HG03575 (cell line): ENCODE measurements at regions not wholly inside any gene's neighbourhood (a gene's known extent, or its start where the extent isn't known, plus 50 kb on each side); places are given as distances from the start of the nearest gene placed in this dataset.

Experiments
- ATAC-seq: cut with Tn5 transposase; IDR thresholded peaks from one replicate; pipeline ENCODE4 v1.9.1; 2021; ENCODE audit not compliant: unreplicated experiment, insufficient number of reproducible peaks, low FRiP score; ENCODE audit errors: extremely low read depth

DNA sequence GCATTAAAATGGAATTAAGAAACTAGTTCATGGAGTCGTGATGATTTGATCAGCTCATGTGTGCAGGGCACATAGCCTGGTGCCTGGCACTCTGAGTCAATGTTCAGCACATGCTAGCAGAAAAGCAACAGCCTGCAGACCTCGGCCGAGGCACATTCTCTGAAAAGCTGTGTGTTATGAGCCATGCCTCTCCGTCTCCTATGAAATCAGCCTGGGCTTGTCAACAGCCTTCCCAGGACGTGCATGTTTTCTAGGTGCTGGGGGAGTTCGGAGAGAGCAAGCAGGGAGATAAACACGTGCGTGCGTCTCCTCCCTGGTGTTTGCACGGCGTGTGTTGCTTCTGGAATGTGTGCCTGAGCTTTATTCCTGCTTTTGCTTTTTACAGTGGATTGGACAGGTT is 207.8 kb upstream of the KCNG1 start:
- ATAC-seq = no peak

GRCh38 chr20:51228763-51229162 is 205.9 kb upstream of the KCNG1 start:
- no peak for ATAC-seq

GRCh38 chr20:51227744-51228143 is 204.8 kb upstream of the KCNG1 start:
- ATAC-seq = no peak

DNA sequence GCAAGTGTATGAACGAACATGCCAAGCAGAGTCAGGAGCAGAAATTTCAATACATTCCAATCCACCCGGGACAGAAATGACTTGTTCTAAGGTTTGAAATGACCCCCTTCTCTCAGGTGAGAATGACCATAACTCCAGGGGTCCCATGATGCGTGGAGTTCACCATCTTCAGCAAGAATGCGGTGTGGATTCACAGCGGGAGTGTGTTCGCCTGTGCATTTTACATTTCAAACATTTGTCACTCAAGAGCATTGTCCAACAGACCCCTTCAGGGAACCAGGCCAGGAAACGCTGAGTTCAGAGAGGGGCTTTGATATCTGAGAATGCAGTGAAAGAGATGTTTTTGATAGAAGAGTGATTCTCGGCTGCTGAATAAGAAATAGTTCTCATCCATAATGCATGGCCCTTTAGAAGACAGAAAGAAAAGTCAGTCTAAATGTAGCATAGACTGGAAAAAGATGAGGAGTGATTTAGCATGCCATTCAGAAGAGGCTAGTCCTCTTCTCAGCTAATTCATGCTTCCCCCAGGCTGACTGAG is 200.3 kb upstream of the KCNG1 start:
- no peak for ATAC-seq

DNA sequence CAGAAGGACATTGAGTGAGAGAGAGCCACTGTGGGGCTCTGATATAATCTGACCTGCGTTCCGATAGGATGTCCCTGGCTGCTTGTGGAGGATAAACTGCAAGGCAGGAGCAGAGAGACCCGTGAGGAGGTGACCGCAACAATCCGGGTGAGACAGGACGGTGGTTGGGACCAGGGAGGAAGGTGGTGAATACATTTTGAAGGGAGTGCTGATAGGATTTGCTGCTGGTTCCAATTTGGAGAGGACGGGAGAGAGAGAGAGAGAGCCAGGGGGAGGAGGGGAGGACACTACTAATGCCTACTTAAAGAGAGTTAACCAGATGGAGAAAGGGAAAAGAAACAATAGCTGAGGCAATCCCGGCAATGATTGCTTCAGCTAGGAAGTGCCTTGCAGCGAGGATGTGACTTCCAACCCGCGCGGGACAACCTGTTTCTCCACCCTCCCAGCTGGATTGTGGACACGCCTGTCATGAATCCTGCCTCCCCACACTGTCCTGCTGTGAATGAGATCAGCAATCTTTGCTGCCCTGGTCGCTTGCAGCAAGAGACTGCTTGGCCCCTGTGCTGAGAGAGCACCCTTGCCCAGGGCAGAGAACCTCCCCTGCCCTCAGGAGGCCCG is 199.0 kb upstream of the KCNG1 start:
- no peak for ATAC-seq

DNA sequence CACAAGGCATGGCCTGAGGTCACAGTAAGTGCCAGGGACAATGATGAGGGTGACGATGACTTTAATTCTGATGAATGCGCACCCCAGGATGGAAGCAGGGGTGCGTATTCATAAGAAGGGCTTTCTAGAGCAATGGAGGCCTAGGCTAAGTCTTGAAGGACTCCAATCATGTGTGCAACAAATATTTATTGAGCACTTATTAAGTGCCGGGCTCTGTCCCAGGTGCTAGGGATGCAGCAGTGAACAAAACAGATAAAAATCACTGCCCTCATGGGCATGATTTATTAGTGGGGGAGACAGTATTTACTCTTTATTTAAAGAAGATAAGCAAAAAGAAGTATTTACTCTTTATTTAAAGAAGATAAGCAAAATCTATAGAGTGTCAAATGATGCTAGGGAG is 198.2 kb upstream of the KCNG1 start:
- no peak for ATAC-seq

GRCh38 chr20:51220293-51220706 is 197.4 kb upstream of the KCNG1 start:
- no peak for ATAC-seq

DNA sequence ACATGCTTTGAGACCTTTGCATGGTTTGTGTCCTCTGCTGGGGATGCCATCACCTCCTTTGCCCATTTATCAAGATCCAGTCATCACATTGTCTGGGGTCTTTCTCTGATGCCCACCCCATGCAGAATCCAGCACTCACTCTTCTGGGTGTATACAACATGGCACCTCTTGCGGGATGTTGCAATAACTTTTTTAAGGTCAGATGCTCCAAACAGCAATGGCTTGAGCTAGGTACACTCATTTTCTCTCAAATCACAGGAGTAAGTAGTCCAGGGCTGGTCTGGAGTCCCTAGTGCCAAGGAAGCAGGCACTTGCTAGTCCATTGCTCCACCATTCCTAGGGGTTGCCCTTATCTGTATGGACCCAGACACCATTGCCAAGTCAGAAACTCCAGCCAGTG is 196.6 kb upstream of the KCNG1 start:
- no peak for ATAC-seq

GRCh38 chr20:51218603-51219002 is 195.7 kb upstream of the KCNG1 start:
- no peak for ATAC-seq

DNA sequence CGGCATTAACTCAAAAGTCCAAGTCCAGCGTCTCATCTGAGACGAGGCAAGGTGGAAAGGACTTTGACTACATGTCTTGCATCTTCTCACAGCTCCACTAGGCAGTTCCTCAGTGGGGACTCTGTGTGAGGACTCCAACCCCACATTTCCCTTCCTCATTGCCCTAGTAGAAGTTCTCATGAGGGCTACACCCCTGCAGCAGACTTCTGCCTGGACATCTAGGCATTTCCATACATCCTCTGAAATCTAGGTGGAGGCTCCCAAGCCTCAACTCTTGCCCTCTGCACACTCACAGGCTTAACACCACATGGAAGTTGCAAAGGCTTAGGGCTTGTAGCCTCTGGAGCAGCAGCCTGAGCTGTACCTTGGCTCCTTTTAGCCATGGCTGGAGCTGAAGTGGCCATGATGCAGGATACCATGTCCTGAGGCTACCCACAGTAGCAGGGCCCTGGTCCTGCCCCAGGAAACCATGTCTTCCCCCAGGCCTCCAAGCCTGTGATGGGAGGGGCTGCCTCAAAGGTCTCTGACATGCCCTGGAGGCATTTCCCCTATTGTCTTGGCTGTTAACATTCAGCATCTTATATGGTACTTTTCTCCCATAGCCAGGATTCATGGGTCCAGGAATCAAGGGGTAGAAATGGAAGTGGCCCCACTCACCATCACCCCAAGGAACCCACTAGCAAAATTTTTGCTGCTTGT is 194.6 kb upstream of the KCNG1 start:
- ATAC-seq = no peak

DNA sequence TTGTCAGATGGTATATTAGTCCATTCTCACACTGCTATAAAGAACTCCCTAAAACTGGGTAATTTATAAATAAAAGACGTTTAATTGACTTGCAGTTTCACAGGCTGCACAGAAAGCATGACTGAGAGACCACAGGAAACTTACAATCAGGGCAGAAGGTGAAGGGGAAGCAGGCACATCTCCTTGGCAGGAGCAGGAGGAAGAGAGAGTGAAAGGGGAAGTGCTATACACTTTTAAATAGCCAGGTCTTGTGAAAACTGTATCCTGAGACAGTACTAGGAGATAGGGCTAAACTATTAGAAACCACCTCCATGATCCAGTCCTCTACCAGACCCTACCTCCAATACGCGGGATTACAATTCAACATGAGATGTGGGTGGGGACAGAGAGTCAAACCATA is 193.9 kb upstream of the KCNG1 start:
- no peak for ATAC-seq

GRCh38 chr20:51212816-51213215 is 189.9 kb upstream of the KCNG1 start:
- ATAC-seq = no peak

GRCh38 chr20:51211191-51211590 is 188.3 kb upstream of the KCNG1 start:
- ATAC-seq = no peak

- no peak for ATAC-seq
These were observed 187.2 kb upstream of the KCNG1 start for GRCh38 chr20:51210084-51210483.

DNA sequence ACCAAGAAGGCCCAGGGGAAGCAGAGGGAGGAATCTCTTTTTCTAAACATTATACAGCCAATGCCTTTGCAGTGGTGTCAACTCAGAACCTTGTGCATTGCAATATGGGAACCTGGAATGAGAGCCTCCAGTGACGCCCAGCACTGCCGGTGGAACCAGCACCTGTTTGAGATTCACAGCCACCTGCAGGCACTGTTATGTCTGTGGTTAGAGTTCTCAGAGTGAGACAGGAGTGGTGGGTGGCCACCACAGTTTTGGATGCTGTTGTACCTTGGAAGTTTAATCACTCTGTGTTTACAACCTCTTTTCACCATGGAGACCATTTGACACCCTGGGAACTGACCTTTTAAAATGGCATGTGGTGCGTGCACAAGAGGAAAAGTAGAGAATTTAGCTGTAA is 185.3 kb upstream of the KCNG1 start:
- no peak for ATAC-seq

- ATAC-seq = no peak
These were observed 183.2 kb upstream of the KCNG1 start for GRCh38 chr20:51206032-51206662.

DNA sequence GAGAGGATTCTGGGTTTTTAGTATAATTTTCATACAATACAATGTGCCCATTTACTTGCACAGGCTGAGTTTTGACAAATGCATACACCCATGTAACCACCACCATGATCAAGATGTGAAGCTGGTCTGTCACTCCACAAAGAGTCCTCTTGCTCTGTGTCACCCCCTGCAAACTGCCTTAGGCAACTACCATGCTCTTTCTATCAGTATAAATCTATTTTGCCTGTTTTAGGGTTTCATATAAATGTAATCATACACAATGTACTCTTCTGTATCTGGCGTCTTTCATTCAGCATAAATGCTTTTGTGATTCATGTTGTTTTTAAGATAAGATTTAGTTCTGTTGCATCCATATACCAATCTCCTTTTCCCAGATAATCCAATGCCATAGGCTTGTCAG is 181.9 kb upstream of the KCNG1 start:
- no peak for ATAC-seq

GRCh38 chr20:51204051-51204715 is 181.3 kb upstream of the KCNG1 start:
- no peak for ATAC-seq

DNA sequence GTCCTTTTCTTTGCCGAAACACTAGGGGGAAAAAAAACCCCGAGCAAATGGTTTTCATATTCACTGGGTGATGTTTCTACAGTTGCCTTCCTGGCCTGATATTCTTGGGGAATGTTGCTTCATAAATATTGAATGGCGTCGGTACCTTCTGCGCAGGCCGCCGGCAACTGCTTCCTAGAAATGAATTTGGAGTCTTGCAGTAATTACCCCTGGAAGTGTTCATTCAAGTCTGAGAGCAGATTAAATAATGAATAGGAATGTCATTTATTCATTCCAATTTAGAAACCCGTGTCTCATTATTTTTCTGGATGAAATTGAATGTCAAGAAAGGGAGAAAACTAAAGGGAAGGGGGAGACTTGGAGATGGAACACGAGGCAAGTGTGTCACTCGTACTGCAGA is 179.4 kb upstream of the KCNG1 start:
- ATAC-seq = no peak

- no peak for ATAC-seq
These were observed 177.0 kb upstream of the KCNG1 start for GRCh38 chr20:51199920-51200319.
